ENCODE measurements at regions not wholly inside any gene's neighbourhood (a gene's known extent, or its start where the extent isn't known, plus 50 kb on each side); places are given as distances from the start of the nearest gene placed in this dataset.

DNA sequence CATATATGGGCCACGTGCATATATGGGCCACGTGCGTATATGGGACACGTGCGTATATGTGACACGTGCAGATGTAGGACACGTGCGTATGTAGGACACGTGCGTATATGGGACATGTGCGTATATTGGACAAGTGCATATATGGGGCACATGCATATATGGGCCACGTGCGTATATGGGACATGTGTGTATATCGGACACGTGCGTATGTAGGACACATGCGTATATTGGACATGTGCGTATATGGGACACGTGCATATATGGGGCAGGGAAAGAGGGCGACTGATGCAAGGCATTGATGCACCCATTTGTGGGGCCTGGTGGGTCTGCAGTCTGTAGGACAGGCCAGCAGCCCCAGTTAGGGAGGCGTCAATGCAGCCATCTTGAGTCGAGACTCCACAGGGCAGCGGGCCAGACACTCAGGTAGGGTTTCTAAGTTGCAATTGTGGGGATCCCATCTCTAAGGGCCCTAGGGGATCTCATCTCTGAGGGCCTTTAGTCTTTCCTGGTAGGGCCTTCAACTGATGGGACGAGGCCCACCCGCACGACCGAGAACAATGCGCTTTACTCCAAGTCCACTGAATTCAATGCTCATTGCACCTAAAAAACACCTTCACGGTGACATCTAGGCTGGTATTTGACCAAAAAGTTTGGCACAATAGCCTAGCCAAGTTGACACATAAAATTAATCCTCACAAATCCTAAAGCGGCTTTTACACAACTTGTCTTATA lies 92.3 kb upstream of the ZNF516 start:
- H3K4me3 ChIP-seq (ENCODE audit: low read depth, low read length): no peak overlapping the region
- no peak for DNase-seq (ENCODE audit: low read depth, low spot score)
- TF ChIP-seq, protein P1, sequence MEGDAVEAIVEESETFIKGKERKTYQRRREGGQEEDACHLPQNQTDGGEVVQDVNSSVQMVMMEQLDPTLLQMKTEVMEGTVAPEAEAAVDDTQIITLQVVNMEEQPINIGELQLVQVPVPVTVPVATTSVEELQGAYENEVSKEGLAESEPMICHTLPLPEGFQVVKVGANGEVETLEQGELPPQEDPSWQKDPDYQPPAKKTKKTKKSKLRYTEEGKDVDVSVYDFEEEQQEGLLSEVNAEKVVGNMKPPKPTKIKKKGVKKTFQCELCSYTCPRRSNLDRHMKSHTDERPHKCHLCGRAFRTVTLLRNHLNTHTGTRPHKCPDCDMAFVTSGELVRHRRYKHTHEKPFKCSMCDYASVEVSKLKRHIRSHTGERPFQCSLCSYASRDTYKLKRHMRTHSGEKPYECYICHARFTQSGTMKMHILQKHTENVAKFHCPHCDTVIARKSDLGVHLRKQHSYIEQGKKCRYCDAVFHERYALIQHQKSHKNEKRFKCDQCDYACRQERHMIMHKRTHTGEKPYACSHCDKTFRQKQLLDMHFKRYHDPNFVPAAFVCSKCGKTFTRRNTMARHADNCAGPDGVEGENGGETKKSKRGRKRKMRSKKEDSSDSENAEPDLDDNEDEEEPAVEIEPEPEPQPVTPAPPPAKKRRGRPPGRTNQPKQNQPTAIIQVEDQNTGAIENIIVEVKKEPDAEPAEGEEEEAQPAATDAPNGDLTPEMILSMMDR (IDR thresholded peaks at IDR 0.05; ENCODE audit: insufficient read depth, low read length, missing control alignments): no peak
- ChIA-PET CTCF (no interaction called here), POLR2A (no interaction called here)

DNA sequence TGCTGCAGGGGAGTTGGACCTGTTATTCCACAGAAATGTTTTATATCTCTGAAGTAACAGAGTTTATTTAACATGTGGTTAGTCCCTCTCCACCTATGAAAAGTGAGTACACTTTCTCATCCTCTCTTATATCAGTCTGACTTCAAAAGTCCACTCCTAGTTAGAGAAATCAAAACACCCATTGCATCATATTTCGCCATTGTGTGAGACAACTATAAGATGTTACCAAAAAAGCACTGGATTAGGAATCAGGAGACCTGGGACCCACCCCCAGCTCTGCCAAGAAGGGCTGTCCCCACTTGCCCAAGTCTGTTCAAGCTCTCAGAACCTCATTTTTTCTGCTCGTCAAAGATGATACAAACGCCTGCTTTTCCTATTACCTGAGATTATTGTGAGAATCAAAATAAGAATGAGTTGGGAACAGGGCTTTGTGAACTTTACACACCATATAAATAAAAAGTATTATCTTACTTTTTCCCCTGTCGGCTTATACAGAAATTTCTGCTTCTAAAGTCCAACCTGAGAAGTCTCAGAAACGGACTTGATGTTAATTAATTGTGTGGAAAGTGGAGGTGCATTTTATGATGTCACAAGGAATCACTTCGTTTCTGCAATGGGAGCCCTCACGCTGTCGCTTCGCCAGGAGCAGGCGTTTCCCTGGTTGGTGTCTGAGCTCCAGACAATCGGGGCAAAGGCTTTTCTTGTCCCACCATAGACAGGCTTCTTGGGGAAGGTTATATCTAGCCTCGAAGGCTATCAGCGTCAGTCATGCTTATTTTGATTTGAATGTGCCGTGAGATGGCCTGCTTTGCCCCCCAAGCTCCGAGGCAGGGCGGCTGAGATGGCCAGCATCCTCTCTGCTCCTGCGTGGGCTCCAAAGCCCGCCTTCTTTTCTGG lies 89.6 kb upstream of the ZNF516 start:
- H3K4me3 ChIP-seq (ENCODE audit: low read depth, low read length): no peak overlapping the region
- POLR2A ChIA-PET: no interaction called here
- TF ChIP-seq, protein P1 (IDR thresholded peaks at IDR 0.05; ENCODE audit: insufficient read depth, low read length, missing control alignments): no peak
- CTCF ChIA-PET: no interaction called here
- no peak for DNase-seq (ENCODE audit: low read depth, low spot score)

GRCh38 chr18:76581261-76581660 lies 86.2 kb upstream of the ZNF516 start:
- POLR2A ChIA-PET: no interaction called here
- no peak for DNase-seq (ENCODE audit: low read depth, low spot score)
- CTCF ChIA-PET: interaction anchor here (0.8 to 1.3 kb wide), 2 partner anchors 9 to 42 kb away, joined by 3 read pairs; no protein-coding TSS in a partner anchor
- no peak overlapping the region for H3K4me3 ChIP-seq (ENCODE audit: low read depth, low read length)
- TF ChIP-seq, protein P1 (IDR thresholded peaks at IDR 0.05; ENCODE audit: insufficient read depth, low read length, missing control alignments): no peak

GRCh38 chr18:76580288-76580962 lies 85.4 kb upstream of the ZNF516 start:
- no peak overlapping the region for H3K4me3 ChIP-seq (ENCODE audit: low read depth, low read length)
- no peak for DNase-seq (ENCODE audit: low read depth, low spot score)
- ChIA-PET POLR2A (no interaction called here), CTCF (no interaction called here)
- TF ChIP-seq, protein P1 (IDR thresholded peaks at IDR 0.05; ENCODE audit: insufficient read depth, low read length, missing control alignments): no peak

GRCh38 chr18:76579301-76579695 lies 84.3 kb upstream of the ZNF516 start:
- TF ChIP-seq, protein P1 (IDR thresholded peaks at IDR 0.05; ENCODE audit: insufficient read depth, low read length, missing control alignments): no peak
- ChIA-PET POLR2A (no interaction called here), CTCF (no interaction called here)
- H3K4me3 ChIP-seq (ENCODE audit: low read depth, low read length): no peak overlapping the region
- no peak for DNase-seq (ENCODE audit: low read depth, low spot score)

Measured in AG04449 (cell line).